Central memory CD8-positive, alpha-beta T cell (primary cell): ENCODE measurements at regions not wholly inside any gene's neighbourhood (a gene's known extent, or its start where the extent isn't known, plus 50 kb on each side); places are given as distances from the start of the nearest gene placed in this dataset.

ENCODE experiments used
- ATAC-seq: fragments of 150-1000 bp; cut with Tn5 transposase; replicated peaks from 2 replicates; pipeline ENCODE4 v1.10.0; 2022; ENCODE audit warnings: mild to moderate bottlenecking, moderate FRiP score, moderate number of reproducible peaks; ENCODE audit not compliant: poor library complexity, severe bottlenecking; ENCODE audit errors: extremely low read depth
- DNase-seq, 2 donors: peaks; one replicate each; pipeline ENCODE4 v3.0.0; 2021; ENCODE audit warnings: low spot score in 2 of 2
- H3K27ac Mint-ChIP-seq: one replicate; pipeline ENCODE4 v1.8.0; 2022; ENCODE audit warnings: low read depth, mild to moderate bottlenecking, moderate library complexity, mixed read lengths
- H3K27me3 Mint-ChIP-seq: one replicate; pipeline ENCODE4 v1.8.0; 2022; ENCODE audit warnings: mixed read lengths
- H3K36me3 Mint-ChIP-seq: one replicate; pipeline ENCODE4 v1.8.0; 2022; ENCODE audit warnings: mild to moderate bottlenecking, moderate library complexity, mixed read lengths; ENCODE audit not compliant: insufficient read depth
- H3K4me1 Mint-ChIP-seq: one replicate; pipeline ENCODE4 v1.8.0; 2022; ENCODE audit warnings: mixed read lengths
- H3K4me3 Mint-ChIP-seq: one replicate; pipeline ENCODE4 v1.8.0; 2022; ENCODE audit warnings: mild to moderate bottlenecking, moderate library complexity, mixed read lengths
- H3K9me3 Mint-ChIP-seq: one replicate; pipeline ENCODE4 v1.8.0; 2022; ENCODE audit warnings: mixed read lengths

DNA sequence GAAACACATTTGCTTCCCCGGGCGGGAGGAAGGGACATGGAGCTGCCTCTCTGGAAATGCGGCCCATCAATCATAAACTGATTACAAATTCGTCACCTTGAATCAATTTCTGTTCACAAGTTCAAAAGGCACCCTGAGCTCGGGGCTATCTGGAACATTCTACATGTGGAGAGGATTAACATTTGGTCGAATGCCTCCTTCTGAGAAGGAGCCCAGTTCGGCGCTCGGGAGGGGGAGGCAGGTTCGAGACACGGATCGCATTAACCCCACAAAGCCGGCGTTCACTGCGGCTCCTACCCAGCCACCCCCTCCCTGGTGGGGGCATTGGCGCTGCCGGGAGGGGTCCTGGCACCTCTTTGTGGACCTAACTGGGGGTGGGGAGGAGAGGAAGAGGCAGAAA is 108.0 kb downstream of the CPZ start:
- H3K9me3 Mint-ChIP-seq = no peaks in the 10 kb centered on the region
- DNase-seq (no peak), ATAC-seq (no peak)
- H3K4me1 Mint-ChIP-seq = no peaks in the 10 kb centered on the region
- H3K36me3 Mint-ChIP-seq = no peaks in the 10 kb centered on the region
- H3K4me3 Mint-ChIP-seq = no peak overlapping the region
- no peak overlapping the region for H3K27ac Mint-ChIP-seq
- peaks cover 52% of the 10 kb centered on the region for H3K27me3 Mint-ChIP-seq

DNA sequence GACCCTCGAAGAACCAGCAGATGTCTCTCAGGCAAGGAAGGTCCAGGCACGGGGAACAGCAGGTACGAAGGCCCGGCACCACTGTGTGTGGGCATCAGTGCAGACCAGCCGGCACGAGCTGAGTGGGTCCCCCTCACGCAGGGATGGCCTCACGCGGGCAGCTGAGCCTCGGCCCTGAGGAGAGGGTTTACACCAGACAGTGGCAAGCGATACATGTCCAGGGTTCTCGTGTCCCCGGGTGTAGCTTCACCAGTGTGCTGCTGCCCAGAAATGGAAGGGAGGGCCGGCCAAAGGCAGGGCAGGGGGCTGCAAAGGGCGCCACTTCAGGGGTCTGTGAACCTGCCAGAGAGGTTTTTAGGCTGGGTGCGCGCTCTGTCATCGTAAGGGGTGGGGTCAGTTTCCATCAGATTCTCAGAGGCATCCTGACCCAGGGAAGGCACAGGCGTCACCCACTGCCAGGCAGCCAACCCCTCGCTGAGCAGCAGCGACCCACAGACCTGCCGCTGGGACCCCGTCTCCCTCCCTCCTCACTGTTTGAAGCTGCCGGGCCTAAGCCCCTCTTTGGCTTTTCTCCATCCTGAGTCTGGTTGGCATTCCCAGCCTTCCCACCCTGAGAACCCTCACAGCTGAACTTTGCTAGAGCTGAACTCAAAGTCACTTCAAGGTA is 107.0 kb downstream of the CPZ start:
- ATAC-seq = no peak
- Mint-ChIP-seq H3K4me3 (no peak overlapping the region), H3K36me3 (no peaks in the 10 kb centered on the region)

DNA sequence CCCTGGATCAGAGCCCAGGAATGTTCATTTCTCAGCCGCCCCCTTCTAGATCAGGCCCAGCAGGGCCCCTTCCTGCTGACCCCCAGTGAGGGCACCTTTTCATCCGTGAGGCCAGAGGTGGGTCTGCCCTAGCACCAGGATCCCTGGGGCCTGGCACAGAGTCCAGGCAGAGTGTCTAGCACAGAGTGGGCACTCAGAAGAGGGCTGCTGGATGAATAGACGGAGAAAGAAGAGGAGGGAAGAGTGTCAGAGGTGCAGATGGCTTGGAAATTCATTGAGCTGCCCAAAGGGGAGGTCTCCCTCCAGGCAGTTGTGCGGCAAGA is 106.5 kb downstream of the CPZ start:
- no peaks in the 10 kb centered on the region for H3K36me3 Mint-ChIP-seq
- no peak for DNase-seq
- no peak overlapping the region for H3K4me3 Mint-ChIP-seq
- peaks cover 52% of the 10 kb centered on the region for H3K27me3 Mint-ChIP-seq
- ATAC-seq = no peak
- no peaks in the 10 kb centered on the region for H3K4me1 Mint-ChIP-seq
- H3K9me3 Mint-ChIP-seq = no peaks in the 10 kb centered on the region
- H3K27ac Mint-ChIP-seq = no peak overlapping the region

More for the DNA sequence above, 107.0 kb downstream of the CPZ start:
- H3K4me1 Mint-ChIP-seq = no peaks in the 10 kb centered on the region
- DNase-seq = no peak
- H3K9me3 Mint-ChIP-seq = no peaks in the 10 kb centered on the region
- no peak overlapping the region for H3K27ac Mint-ChIP-seq
- peaks cover 52% of the 10 kb centered on the region for H3K27me3 Mint-ChIP-seq

DNA sequence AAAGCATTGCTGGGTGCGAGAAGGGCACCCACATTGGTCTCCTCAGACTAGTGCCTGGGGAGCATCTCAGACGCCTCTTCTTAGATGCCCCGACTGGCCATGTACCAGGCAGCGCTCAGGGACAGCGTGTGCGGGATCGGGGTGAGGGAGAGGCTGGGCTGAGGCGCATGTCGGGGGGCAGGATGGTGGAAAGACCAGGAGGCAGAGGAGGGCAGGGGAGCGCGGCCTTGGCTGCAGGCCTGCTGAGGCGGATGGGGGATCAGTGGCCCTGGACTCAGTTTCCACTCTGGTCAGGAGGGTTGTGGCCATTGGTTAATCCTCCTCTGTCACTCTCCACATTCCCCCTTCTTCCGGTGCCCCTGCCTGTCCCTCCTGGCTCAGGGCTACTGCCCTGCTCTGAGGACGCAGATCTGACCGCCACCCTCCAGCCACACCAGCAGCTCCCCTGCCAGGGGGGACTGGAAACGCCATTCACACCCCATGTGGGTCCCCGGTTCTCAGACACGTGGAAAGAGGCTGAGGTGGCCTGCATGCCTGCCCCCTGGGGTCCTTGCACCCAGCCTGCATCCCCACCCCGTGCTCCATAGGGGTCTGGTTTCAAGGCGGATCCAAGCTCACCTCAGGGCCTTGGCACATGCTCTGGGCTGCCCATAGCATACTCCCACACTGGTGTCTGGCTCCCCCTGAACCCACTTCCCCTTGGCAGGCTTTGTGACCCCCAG is 105.9 kb downstream of the CPZ start:
- ATAC-seq = no peak
- Mint-ChIP-seq H3K36me3 (no peaks in the 10 kb centered on the region), H3K4me3 (no peak overlapping the region), H3K9me3 (no peaks in the 10 kb centered on the region), H3K27me3 (peaks cover 52% of the 10 kb centered on the region), H3K27ac (no peak overlapping the region), H3K4me1 (no peaks in the 10 kb centered on the region)
- no peak for DNase-seq

DNA sequence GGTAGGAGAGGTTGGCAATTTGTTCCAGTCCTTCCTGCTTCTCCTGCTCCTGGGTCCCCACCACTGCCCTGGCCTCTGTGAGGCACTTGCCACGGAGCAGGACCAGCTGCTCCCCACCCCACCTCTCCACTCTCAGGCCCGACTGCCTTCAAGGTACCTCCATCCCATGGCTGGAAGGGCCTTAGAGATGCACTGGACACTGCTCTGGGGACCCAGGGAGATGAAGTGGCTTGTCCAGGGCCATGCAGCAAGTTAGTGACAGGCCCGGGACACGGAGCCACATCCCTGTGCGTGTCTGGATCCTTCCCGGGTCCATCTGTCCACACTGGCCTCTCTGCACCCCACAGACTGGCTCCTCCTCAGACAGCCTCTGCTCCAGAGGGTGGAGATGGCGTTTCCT is 105.3 kb downstream of the CPZ start:
- Mint-ChIP-seq H3K36me3 (no peaks in the 10 kb centered on the region), H3K4me1 (no peaks in the 10 kb centered on the region), H3K27me3 (peaks cover 46% of the 10 kb centered on the region), H3K4me3 (no peak overlapping the region), H3K9me3 (no peaks in the 10 kb centered on the region), H3K27ac (no peak overlapping the region)
- DNase-seq = no peak
- no peak for ATAC-seq

DNA sequence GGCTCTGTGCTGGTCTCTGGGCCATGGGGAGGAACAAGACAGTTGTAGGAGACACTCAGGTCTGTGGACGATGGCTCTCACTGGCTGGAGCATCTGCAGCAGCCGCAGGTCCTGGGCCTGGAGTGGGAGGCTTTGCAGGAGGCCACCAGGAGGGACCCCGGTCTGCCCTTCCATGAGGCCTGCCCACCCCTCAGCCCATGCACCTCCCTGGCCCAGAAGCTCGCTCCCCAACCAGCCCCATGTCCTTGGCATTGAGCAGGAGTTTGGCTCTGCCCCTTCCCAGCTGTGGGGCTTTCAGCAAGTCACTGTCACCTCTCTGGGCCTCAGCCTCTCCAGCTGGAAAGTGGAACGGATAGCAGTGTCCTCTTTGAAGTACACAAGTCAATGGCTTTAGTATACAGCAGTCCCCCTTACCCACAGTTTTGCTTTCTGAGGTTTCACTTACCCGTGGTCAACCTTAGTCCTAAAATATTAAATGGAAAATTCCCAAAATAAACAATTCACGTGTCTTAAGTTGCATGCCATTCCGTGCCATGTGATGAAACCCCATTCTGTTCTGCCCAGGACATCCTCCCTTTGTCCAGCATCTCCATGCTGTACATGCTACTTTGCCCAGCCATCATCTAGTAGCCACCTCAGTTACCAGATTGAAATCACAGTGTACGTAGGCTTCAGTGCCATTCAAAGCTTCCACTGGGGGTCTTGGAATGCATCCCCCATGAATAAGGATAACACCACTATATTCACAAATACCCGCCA is 104.0 kb downstream of the CPZ start:
- H3K27me3 Mint-ChIP-seq = peaks cover 36% of the 10 kb centered on the region
- DNase-seq = no peak
- H3K36me3 Mint-ChIP-seq = no peaks in the 10 kb centered on the region
- H3K9me3 Mint-ChIP-seq = no peaks in the 10 kb centered on the region
- no peak for ATAC-seq
- no peaks in the 10 kb centered on the region for H3K4me1 Mint-ChIP-seq
- no peak overlapping the region for H3K27ac Mint-ChIP-seq
- H3K4me3 Mint-ChIP-seq = no peak overlapping the region

DNA sequence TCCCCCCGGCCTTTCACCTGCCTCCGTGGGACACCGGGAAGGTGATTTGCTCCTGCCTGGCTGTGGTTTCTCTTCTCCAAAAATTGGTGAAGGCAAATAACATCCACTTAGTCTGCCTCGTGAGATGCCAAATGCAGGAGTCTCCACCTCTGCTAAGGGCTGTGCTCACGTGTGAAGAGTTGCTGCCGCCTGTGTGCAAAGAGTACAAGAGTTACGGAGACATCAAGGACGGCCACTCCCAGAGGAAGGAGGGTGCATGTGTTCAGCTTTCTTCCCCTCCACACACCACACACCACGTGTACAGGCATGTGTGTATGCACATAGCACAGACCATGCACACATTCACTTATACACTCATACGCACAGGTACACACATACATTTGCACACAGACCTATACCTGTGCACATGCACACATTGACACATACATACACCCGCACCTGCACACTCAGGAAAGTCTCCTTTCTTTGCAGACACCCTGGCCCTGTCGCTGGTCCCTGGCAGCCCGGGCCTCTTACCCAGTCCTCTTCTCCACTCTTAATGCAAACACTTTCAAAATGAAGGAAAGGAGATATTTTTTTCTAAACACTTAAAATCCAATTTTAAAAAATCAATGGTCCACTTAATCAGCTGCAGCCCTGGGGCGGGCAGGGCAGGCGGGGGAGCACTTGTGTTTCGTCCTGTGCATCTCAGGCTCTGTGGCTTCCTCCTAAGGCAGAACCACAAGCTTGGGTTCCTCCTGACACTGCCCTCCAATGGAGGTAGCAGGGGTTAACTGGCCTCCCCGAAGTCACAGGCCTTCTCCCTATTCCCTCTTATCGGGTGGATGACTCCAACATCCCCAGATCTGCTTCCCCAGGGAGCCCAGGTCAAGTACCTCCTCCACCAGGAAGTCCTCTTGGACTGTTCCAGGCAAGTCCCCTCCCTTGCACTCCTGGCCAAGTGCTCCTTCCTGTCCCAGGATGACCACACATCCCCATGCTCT is 103.0 kb downstream of the CPZ start:
- DNase-seq (no peak), ATAC-seq (no peak)
- Mint-ChIP-seq H3K36me3 (no peaks in the 10 kb centered on the region), H3K4me1 (no peaks in the 10 kb centered on the region), H3K4me3 (no peak overlapping the region), H3K9me3 (no peaks in the 10 kb centered on the region), H3K27ac (no peak overlapping the region), H3K27me3 (peaks cover 32% of the 10 kb centered on the region)

DNA sequence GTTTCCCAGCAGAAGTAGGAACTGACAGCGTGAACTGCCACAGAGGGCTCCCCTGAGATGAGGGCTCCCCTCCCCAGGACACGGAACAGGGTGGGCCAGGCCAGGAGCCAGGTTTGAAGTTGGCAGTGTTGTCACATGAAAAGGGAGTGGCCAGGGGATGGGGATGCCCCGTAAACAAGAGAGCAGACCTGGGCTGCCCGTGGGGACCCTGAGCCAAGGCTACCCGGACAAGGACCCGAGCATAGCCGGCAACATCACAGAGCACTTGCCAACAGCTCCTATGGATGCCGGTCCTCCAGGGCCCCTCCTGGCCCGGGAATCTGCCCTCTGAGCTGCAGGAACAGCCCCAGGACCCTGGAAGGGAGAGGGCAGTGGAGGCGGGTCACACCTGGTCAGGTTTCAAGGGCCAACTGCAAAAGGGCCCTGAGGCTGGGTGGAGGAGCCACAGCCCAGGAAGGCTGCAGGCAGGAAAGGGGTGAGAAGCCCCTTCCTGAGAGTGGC is 102.1 kb downstream of the CPZ start:
- no peak for DNase-seq

DNA sequence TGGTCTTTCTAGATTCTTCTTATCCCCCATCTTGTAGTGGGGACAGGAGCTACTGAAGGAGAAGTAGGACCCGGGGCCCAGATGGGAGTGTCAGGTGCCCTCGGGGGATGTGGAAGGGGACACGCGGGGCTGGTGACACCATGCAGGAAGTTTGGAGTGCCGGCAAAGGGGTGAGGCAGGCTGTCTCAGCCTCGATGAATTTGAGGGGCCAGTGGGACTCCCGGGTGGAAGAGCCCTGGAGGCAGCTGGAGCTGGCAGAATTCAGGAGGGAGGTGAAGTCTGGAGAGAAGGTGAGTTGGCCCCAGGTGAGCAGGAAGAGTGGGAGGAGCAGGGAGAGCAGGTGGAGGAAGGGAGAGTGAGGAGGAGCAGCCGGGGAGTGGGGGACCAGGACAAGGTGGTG is 101.7 kb downstream of the CPZ start:
- Mint-ChIP-seq H3K27ac (no peak overlapping the region), H3K4me3 (no peak overlapping the region), H3K36me3 (no peaks in the 10 kb centered on the region), H3K27me3 (peaks cover 32% of the 10 kb centered on the region), H3K9me3 (no peaks in the 10 kb centered on the region), H3K4me1 (no peaks in the 10 kb centered on the region)
- DNase-seq (no peak), ATAC-seq (no peak)

More for the DNA sequence above, 102.1 kb downstream of the CPZ start:
- Mint-ChIP-seq H3K9me3 (no peaks in the 10 kb centered on the region), H3K27me3 (peaks cover 32% of the 10 kb centered on the region), H3K4me3 (no peak overlapping the region), H3K27ac (no peak overlapping the region), H3K4me1 (no peaks in the 10 kb centered on the region), H3K36me3 (no peaks in the 10 kb centered on the region)
- ATAC-seq = no peak

DNA sequence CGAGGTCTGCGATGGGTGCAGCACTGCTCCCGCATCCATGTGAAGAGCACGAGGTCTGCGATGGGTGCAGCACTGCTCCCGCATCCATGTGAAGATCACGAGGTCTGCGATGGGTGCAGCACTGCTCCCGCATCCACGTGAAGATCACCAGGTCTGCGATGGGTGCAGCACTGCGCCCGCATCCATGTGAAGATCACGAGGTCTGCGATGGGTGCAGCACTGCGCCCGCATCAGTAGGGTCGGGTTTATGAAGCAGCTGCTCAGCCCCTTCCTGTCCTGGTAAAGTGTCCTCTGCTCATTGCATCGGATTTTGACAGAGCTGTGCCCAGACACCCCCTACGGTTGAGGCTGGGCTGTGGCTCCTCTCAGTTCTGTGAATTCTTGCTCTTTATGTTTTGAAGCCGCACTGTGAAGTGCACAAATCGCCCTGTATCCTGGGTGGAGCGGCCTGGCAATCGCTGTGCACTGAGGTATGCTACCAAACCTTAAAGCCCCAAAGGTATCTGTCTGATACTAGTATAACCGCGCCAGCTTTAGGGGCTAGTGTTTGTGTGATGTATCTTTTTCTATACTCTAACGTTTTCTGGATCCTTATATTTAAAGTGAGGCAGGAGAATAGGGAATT is 98.7 kb downstream of the CPZ start:
- no peaks in the 10 kb centered on the region for H3K4me1 Mint-ChIP-seq
- no peaks in the 10 kb centered on the region for H3K36me3 Mint-ChIP-seq
- H3K4me3 Mint-ChIP-seq = no peak overlapping the region
- H3K9me3 Mint-ChIP-seq = no peaks in the 10 kb centered on the region
- DNase-seq (no peak), ATAC-seq (no peak)
- H3K27me3 Mint-ChIP-seq = peaks cover 18% of the 10 kb centered on the region
- no peak overlapping the region for H3K27ac Mint-ChIP-seq

DNA sequence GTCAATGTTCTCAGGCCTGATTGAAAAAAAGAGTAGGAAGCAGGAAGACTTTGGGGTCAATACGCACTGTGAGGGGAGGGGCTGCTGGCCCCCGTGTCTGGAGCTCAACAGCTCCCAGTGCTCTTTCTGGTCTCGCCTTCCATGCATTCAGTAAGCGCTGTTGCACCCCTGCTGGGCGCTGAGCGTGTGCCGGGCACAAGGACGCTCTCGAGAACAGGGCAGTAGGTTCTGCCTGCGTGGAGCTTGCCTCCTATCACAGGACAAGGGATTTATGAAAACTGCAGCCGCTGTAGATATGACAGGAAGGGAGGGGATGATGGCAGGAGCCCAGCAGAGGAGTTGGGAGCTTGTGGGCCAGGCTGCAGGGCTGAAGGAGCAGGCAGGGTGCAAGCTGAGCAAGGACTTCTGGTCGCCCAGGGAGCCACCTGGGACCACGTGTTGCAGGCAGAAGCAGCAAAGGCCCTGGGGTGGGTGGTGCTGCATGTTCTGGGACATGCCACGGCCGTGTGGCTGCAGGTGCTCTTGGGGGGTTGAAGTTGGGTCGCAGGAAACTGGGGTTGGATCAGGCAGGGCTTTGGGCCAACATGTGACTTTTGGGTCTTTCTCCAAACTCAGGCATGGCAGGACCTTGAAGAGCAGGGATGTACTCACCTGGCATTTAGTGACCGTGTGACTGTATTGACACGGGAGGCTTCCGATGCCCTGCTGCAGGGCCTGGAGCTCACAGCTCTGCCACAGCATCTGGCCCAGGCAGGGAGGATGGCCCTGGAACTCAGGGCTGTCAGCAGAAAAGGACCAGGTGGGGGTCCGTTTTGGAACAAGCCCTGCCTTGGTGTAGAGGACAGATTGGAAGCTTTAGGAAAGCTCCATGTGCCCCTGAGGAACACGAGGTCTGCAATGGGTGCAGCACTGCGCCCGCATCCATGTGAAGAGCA is 97.9 kb downstream of the CPZ start:
- ATAC-seq = no peak
- H3K27me3 Mint-ChIP-seq = peaks cover 18% of the 10 kb centered on the region
- H3K4me3 Mint-ChIP-seq = no peak overlapping the region

More for the DNA sequence above, 97.9 kb downstream of the CPZ start:
- Mint-ChIP-seq H3K27ac (no peak overlapping the region), H3K9me3 (no peaks in the 10 kb centered on the region), H3K36me3 (no peaks in the 10 kb centered on the region), H3K4me1 (no peaks in the 10 kb centered on the region)
- DNase-seq = no peak
